ENCODE measurements at regions not wholly inside any gene's neighbourhood (a gene's known extent, or its start where the extent isn't known, plus 50 kb on each side); places are given as distances from the start of the nearest gene placed in this dataset.
"Not testable (repeated sequence)": the region's sequence is repeated elsewhere in the genome, so short reads cannot be mapped to it uniquely, and the experiment has no call there.

- DNase-seq, result not testable (repeated sequence)
These were observed 135.7 kb downstream of the TMEM121 start for GRCh38 chr14:105662043-105662442.

- not testable (repeated sequence) for DNase-seq
These were observed 136.2 kb downstream of the TMEM121 start for GRCh38 chr14:105662592-105662991.

GRCh38 chr14:105663323-105663722 is 136.9 kb downstream of the TMEM121 start:
- not testable (repeated sequence) for DNase-seq

- not testable (repeated sequence) for DNase-seq
These were observed 137.6 kb downstream of the TMEM121 start for GRCh38 chr14:105663818-105664596.

- DNase-seq, result no peak
These were observed 138.3 kb downstream of the TMEM121 start for GRCh38 chr14:105664691-105665090.

GRCh38 chr14:105665247-105665950 is 139.0 kb downstream of the TMEM121 start:
- no peak for DNase-seq

- DNase-seq, result no peak
These were observed 139.5 kb downstream of the TMEM121 start for GRCh38 chr14:105665951-105666277.

GRCh38 chr14:105666420-105666819 is 140.0 kb downstream of the TMEM121 start:
- DNase-seq, result no peak

GRCh38 chr14:105666991-105667662 is 140.7 kb downstream of the TMEM121 start:
- DNase-seq, result not testable (repeated sequence)

GRCh38 chr14:105667663-105668020 is 141.3 kb downstream of the TMEM121 start:
- not testable (repeated sequence) for DNase-seq

GRCh38 chr14:105668021-105668420 is 141.6 kb downstream of the TMEM121 start:
- not testable (repeated sequence) for DNase-seq

- not testable (repeated sequence) for DNase-seq
These were observed 142.3 kb downstream of the TMEM121 start for GRCh38 chr14:105668471-105669230.

GRCh38 chr14:105669231-105669610 is 142.8 kb downstream of the TMEM121 start:
- DNase-seq, result not testable (repeated sequence)

GRCh38 chr14:105669646-105670045 is 143.3 kb downstream of the TMEM121 start:
- not testable (repeated sequence) for DNase-seq

GRCh38 chr14:105672450-105673200 is 146.2 kb downstream of the TMEM121 start:
- DNase-seq, result not testable (repeated sequence)

- DNase-seq, result not testable (repeated sequence)
These were observed 149.1 kb downstream of the TMEM121 start for GRCh38 chr14:105675433-105675832.

GRCh38 chr14:105675905-105676670 is 149.7 kb downstream of the TMEM121 start:
- not testable (repeated sequence) for DNase-seq

GRCh38 chr14:105678057-105678456 is 151.7 kb downstream of the TMEM121 start:
- not testable (repeated sequence) for DNase-seq

- not testable (repeated sequence) for DNase-seq
These were observed 152.9 kb downstream of the TMEM121 start for GRCh38 chr14:105678996-105679958.

All from hippocampal formation (tissue), 2 donors.